ENCODE measurements at regions not wholly inside any gene's neighbourhood (a gene's known extent, or its start where the extent isn't known, plus 50 kb on each side); places are given as distances from the start of the nearest gene placed in this dataset.

- no peaks in the 10 kb centered on the region for H3K27me3 ChIP-seq
- no peak for TF ChIP-seq POLR2A (IDR thresholded peaks at IDR 0.05)
- TF ChIP-seq CTCF (IDR thresholded peaks at IDR 0.05): no peak
- no peak for TF ChIP-seq EP300 (IDR thresholded peaks at IDR 0.05)
- TF ChIP-seq POLR2AphosphoS5 (IDR thresholded peaks at IDR 0.05): no peak
- H3K27ac ChIP-seq: no peak overlapping the region
- WGBS: 75% methylated on average over 6 of the region's 6 CpGs
- H3K4me3 ChIP-seq: no peak overlapping the region
- no peaks in the 10 kb centered on the region for H3K36me3 ChIP-seq
- DNase-seq (ENCODE audit: low spot score in 2 of 2): no peak
- no peaks in the 10 kb centered on the region for H3K9me3 ChIP-seq
- no peaks in the 10 kb centered on the region for H3K4me1 ChIP-seq
Measured at GRCh38 chr6:164859816-164860215, 449.6 kb downstream of the C6orf118 start.

- Histone ChIP-seq H3K27me3 (no peaks in the 10 kb centered on the region), H3K4me3 (no peak overlapping the region), H3K36me3 (no peaks in the 10 kb centered on the region), H3K4me1 (no peaks in the 10 kb centered on the region), H3K27ac (no peak overlapping the region), H3K9me3 (no peaks in the 10 kb centered on the region)
- DNase-seq (ENCODE audit: low spot score in 2 of 2): no peak
- TF ChIP-seq POLR2AphosphoS5 (IDR thresholded peaks at IDR 0.05) (no peak), POLR2A (IDR thresholded peaks at IDR 0.05) (no peak), EP300 (IDR thresholded peaks at IDR 0.05) (no peak), CTCF (IDR thresholded peaks at IDR 0.05) (no peak)
- 79% methylated on average over 8 of the region's 8 CpGs for WGBS
Measured at GRCh38 chr6:164856138-164856537, 453.3 kb downstream of the C6orf118 start.

GRCh38 chr6:164855281-164855680, 454.1 kb downstream of the C6orf118 start:
- no peak overlapping the region for H3K4me3 ChIP-seq
- DNase-seq (ENCODE audit: low spot score in 2 of 2): no peak
- H3K9me3 ChIP-seq: no peaks in the 10 kb centered on the region
- H3K27ac ChIP-seq: no peak overlapping the region
- H3K4me1 ChIP-seq: no peaks in the 10 kb centered on the region
- H3K27me3 ChIP-seq: no peaks in the 10 kb centered on the region
- 95% methylated on average over 1 of the region's 1 CpG for WGBS
- TF ChIP-seq POLR2A (IDR thresholded peaks at IDR 0.05): no peak
- no peak for TF ChIP-seq EP300 (IDR thresholded peaks at IDR 0.05)
- TF ChIP-seq POLR2AphosphoS5 (IDR thresholded peaks at IDR 0.05): no peak
- TF ChIP-seq CTCF (IDR thresholded peaks at IDR 0.05): no peak
- no peaks in the 10 kb centered on the region for H3K36me3 ChIP-seq

GRCh38 chr6:164854526-164854925, 454.9 kb downstream of the C6orf118 start:
- H3K27ac ChIP-seq: no peak overlapping the region
- DNase-seq (ENCODE audit: low spot score in 2 of 2): no peak
- no peaks in the 10 kb centered on the region for H3K9me3 ChIP-seq
- H3K4me3 ChIP-seq: no peak overlapping the region
- no peaks in the 10 kb centered on the region for H3K4me1 ChIP-seq
- H3K36me3 ChIP-seq: no peaks in the 10 kb centered on the region
- TF ChIP-seq CTCF (IDR thresholded peaks at IDR 0.05) (no peak), EP300 (IDR thresholded peaks at IDR 0.05) (no peak), POLR2AphosphoS5 (IDR thresholded peaks at IDR 0.05) (no peak)
- no peaks in the 10 kb centered on the region for H3K27me3 ChIP-seq

- Histone ChIP-seq H3K27ac (no peak overlapping the region), H3K36me3 (no peaks in the 10 kb centered on the region), H3K4me3 (no peak overlapping the region), H3K4me1 (no peaks in the 10 kb centered on the region), H3K27me3 (no peaks in the 10 kb centered on the region), H3K9me3 (no peaks in the 10 kb centered on the region)
- 60% methylated on average over 1 of the region's 1 CpG for WGBS
- TF ChIP-seq EP300 (IDR thresholded peaks at IDR 0.05) (no peak), CTCF (IDR thresholded peaks at IDR 0.05) (no peak), POLR2AphosphoS5 (IDR thresholded peaks at IDR 0.05) (no peak), POLR2A (IDR thresholded peaks at IDR 0.05) (no peak)
- no peak for DNase-seq (ENCODE audit: low spot score in 2 of 2)
Measured at GRCh38 chr6:164845773-164846172, 463.6 kb downstream of the C6orf118 start.
